ENCODE measurements at regions not wholly inside any gene's neighbourhood (a gene's known extent, or its start where the extent isn't known, plus 50 kb on each side); places are given as distances from the start of the nearest gene placed in this dataset.

DNA sequence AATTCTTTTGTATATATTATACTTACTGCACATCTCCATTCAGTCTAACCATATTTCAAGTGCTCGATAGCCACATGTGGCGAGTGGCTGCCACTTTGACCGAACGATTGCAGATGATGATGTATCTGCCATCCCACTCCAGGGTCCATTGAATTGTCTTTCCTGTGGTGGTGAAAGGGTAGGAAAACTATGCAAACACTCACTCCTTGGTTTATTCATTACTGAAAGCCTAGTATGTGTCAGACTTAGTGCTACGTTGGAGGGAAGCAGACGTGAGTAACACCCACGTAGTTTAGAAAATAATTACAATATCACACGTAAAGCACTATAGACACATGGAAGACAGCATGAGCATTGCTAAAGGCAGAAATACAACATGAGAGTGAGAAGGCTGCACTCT lies 353.7 kb downstream of the CSNK1G3 start:
- TF ChIP-seq CTCF (IDR thresholded peaks at IDR 0.05 in 2 of 3, conservative IDR thresholded peaks at IDR 0.05 in 1 of 3; ENCODE audit: borderline replicate concordance in 1 of 3, insufficient read depth in 1 of 3, low read depth in 2 of 3, low read length in 2 of 3), result no peak
- TF ChIP-seq ZNF274 (IDR thresholded peaks at IDR 0.05; ENCODE audit: low read depth, low read length), result no peak
- TF ChIP-seq POLR2AphosphoS5 (IDR thresholded peaks at IDR 0.05; ENCODE audit: low read depth, low read length), result no peak
- TF ChIP-seq TCF7L2 (IDR thresholded peaks at IDR 0.05; ENCODE audit: borderline replicate concordance, extremely low read depth, insufficient read depth, insufficient read length), result no peak
- no peak for TF ChIP-seq EZH2 (IDR thresholded peaks at IDR 0.05)
- no peak for TF ChIP-seq POLR2A (IDR thresholded peaks at IDR 0.05; ENCODE audit: borderline replicate concordance, extremely low read depth, insufficient read depth, insufficient read length)
- TF ChIP-seq ELF1 (IDR thresholded peaks at IDR 0.05; ENCODE audit: borderline replicate concordance, low read depth), result no peak
- TF ChIP-seq SP1 (IDR thresholded peaks at IDR 0.05; ENCODE audit: low read depth), result no peak
- TF ChIP-seq SIN3A (IDR thresholded peaks at IDR 0.05; ENCODE audit: low read depth), result no peak
- no peak for TF ChIP-seq CEBPB (IDR thresholded peaks at IDR 0.05; ENCODE audit: low read depth)
- TF ChIP-seq JUND (IDR thresholded peaks at IDR 0.05), result no peak
- no peak for TF ChIP-seq SRF (IDR thresholded peaks at IDR 0.05; ENCODE audit: low read depth)
- TF ChIP-seq EZH2phosphoT487 (IDR thresholded peaks at IDR 0.05; ENCODE audit: borderline replicate concordance), result no peak
- no peak for TF ChIP-seq ZFX (IDR thresholded peaks at IDR 0.05)
- TF ChIP-seq RAD21 (IDR thresholded peaks at IDR 0.05; ENCODE audit: low read depth), result no peak
- TF ChIP-seq, protein P1, sequence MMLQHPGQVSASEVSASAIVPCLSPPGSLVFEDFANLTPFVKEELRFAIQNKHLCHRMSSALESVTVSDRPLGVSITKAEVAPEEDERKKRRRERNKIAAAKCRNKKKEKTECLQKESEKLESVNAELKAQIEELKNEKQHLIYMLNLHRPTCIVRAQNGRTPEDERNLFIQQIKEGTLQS (IDR thresholded peaks at IDR 0.05), result no peak
- TF ChIP-seq YY1 (IDR thresholded peaks at IDR 0.05; ENCODE audit: extremely low read depth, insufficient replicate concordance, low read depth, low read length), result no peak
- TF ChIP-seq FOSL1 (IDR thresholded peaks at IDR 0.05; ENCODE audit: low read depth), result no peak
- POLR2A ChIA-PET, result no interaction called here
- H3K4me3 ChIP-seq (replicated peaks in 1 of 2; ENCODE audit: low read depth in 1 of 2, low read length in 2 of 2), result no peak overlapping the region
- RAD21 ChIA-PET (ENCODE audit: low non-redundant PET in 1 of 2, low total read pairs in 2 of 2, uncharacterized antibody in 2 of 2, unreplicated experiment in 2 of 2), result no interaction called here
- no peaks in the 10 kb centered on the region for H3K79me2 ChIP-seq (ENCODE audit: insufficient read depth, low read length)
- H4K20me1 ChIP-seq (ENCODE audit: insufficient read depth), result no peaks in the 10 kb centered on the region
- no peaks in the 10 kb centered on the region for H3K9me2 ChIP-seq (ENCODE audit: insufficient read depth)
- H3K27ac ChIP-seq (ENCODE audit: low read depth, low read length), result no peak overlapping the region
- DNase-seq (ENCODE audit: low read depth, low spot score) (no peak), ATAC-seq (no peak)
- H3K4me2 ChIP-seq (ENCODE audit: low read length), result no peak overlapping the region
- no TSS peak for BruUV-seq (replicated peaks)
- H3K36me3 ChIP-seq (ENCODE audit: control insufficient read depth in 1 of 2, insufficient read depth in 2 of 2, low read length in 2 of 2), result no peaks in the 10 kb centered on the region
- no peak overlapping the region for H2AFZ ChIP-seq (ENCODE audit: low read depth, low read length, poor library complexity, severe bottlenecking)
- CTCF ChIA-PET, result no interaction called here
- H3K9ac ChIP-seq (ENCODE audit: low read length), result no peak overlapping the region
- intact Hi-C loops (cut with micrococcal nuclease), result no loop called here
- H3K9me3 ChIP-seq (ENCODE audit: control insufficient read depth in 1 of 2, insufficient read depth in 1 of 2, low read depth in 1 of 2, low read length in 2 of 2), result no peaks in the 10 kb centered on the region
- no peaks in the 10 kb centered on the region for H3K27me3 ChIP-seq (ENCODE audit: insufficient read depth, low read length)
- H3K4me1 ChIP-seq (ENCODE audit: control insufficient read depth in 1 of 2, insufficient read depth in 2 of 2, low read length in 2 of 2), result no peaks in the 10 kb centered on the region

Measured in HCT116 (cell line).